Breast epithelium (tissue), 4 donors: ENCODE measurements at regions not wholly inside any gene's neighbourhood (a gene's known extent, or its start where the extent isn't known, plus 50 kb on each side); places are given as distances from the start of the nearest gene placed in this dataset.

ENCODE experiments used
- DNase-seq, 2 donors: peaks; one replicate each; pipeline ENCODE4 v3.0.0-alpha.2; 2019; ENCODE audit warnings: low spot score in 2 of 2
- H3K27ac ChIP-seq, 2 donors: fragments of 200-600 bp; sonication (generic) in 1 of 2; one replicate each; pipeline ENCODE4 v1.5.1; 2016 to 2019; ENCODE audit warnings: mild to moderate bottlenecking in 1 of 2
- H3K27me3 ChIP-seq, 2 donors: fragments of 200-600 bp; sonication (generic) in 1 of 2; one replicate each; pipeline versions ENCODE4 v1.5.1 to v1.6.0; 2017 to 2019; ENCODE audit warnings: control low read depth in 1 of 2, mild to moderate bottlenecking in 1 of 2
- H3K36me3 ChIP-seq: fragments of 200-600 bp; one replicate; pipeline ENCODE4 v1.5.1; 2019
- H3K4me1 ChIP-seq, 2 donors: fragments of 200-600 bp; sonication (generic); one replicate each; pipeline ENCODE4 v1.5.1; 2016 to 2019; ENCODE audit warnings: control low read depth in 1 of 2
- H3K4me3 ChIP-seq, 3 donors: fragments of 200-600 bp; sonication (generic); 1 replicate in 2 of 3; 2 replicates in 1 of 3; pipeline ENCODE4 v1.5.1; 2016 to 2019; ENCODE audit warnings: mild to moderate bottlenecking in 3 of 3, moderate library complexity in 2 of 3
- H3K9me3 ChIP-seq, 2 donors: fragments of 200-600 bp; sonication (generic) in 1 of 2; one replicate each; pipeline ENCODE4 v1.5.1; 2016 to 2019; ENCODE audit warnings: control low read depth in 1 of 2
- CTCF ChIP-seq, 3 donors: fragments of 450-650 bp; IDR thresholded peaks; one replicate each; pipeline ENCODE4 v1.5.1; 2016 to 2017; ENCODE audit warnings: antibody characterized with exemption in 3 of 3, mild to moderate bottlenecking in 3 of 3, moderate library complexity in 3 of 3
- POLR2A ChIP-seq: fragments of 450-650 bp; IDR thresholded peaks from one replicate; pipeline ENCODE4 v1.6.1; 2016; ENCODE audit warnings: antibody characterized with exemption, mild to moderate bottlenecking, moderate library complexity
- POLR2AphosphoS5 ChIP-seq, 3 donors: sonication (generic); formaldehyde crosslinking; IDR thresholded peaks; one replicate each; pipeline ENCODE4 v1.6.1; 2017; ENCODE audit warnings: antibody characterized with exemption in 3 of 3
- intact Hi-C: fragments of 100-400 bp; cut with DNase I; formaldehyde crosslinking; loops from one replicate; pipeline ENCODE4 v1.15.1; 2023; ENCODE audit warnings: low total_unique reads

GRCh38 chr22:26902401-26903029 lies 245.1 kb downstream of the MIAT start:
- TF ChIP-seq CTCF (IDR thresholded peaks at IDR 0.05) (no peak), POLR2AphosphoS5 (IDR thresholded peaks at IDR 0.05) (no peak), POLR2A (no peak)
- H3K36me3 ChIP-seq = no peaks in the 10 kb centered on the region
- H3K4me3 ChIP-seq = peak overlapping the region in 1 of 3 donors; percentile 12

GRCh38 chr22:26903030-26903856 lies 245.9 kb downstream of the MIAT start:
- DNase-seq = no peak
- H3K4me3 ChIP-seq = peak overlapping the region in 2 of 3 donors; percentile 12 to 25
- H3K4me1 ChIP-seq = no peaks in the 10 kb centered on the region
- TF ChIP-seq POLR2A (no peak), CTCF (IDR thresholded peaks at IDR 0.05) (no peak), POLR2AphosphoS5 (IDR thresholded peaks at IDR 0.05) (no peak)
- H3K27me3 ChIP-seq = no peaks in the 10 kb centered on the region
- intact Hi-C loops = no loop called here
- no peak overlapping the region for H3K27ac ChIP-seq
- no peaks in the 10 kb centered on the region for H3K9me3 ChIP-seq
- H3K36me3 ChIP-seq = no peaks in the 10 kb centered on the region

More at GRCh38 chr22:26902401-26903029, 245.1 kb downstream of the MIAT start:
- H3K4me1 ChIP-seq = no peaks in the 10 kb centered on the region
- no peaks in the 10 kb centered on the region for H3K9me3 ChIP-seq
- intact Hi-C loops = no loop called here
- DNase-seq = no peak
- no peak overlapping the region for H3K27ac ChIP-seq
- no peaks in the 10 kb centered on the region for H3K27me3 ChIP-seq

GRCh38 chr22:26904483-26904882 lies 247.1 kb downstream of the MIAT start:
- Histone ChIP-seq H3K27me3 (no peaks in the 10 kb centered on the region), H3K36me3 (no peaks in the 10 kb centered on the region), H3K4me1 (no peaks in the 10 kb centered on the region), H3K9me3 (no peaks in the 10 kb centered on the region), H3K4me3 (no peak overlapping the region), H3K27ac (no peak overlapping the region)
- TF ChIP-seq POLR2AphosphoS5 (IDR thresholded peaks at IDR 0.05) (no peak), POLR2A (no peak), CTCF (IDR thresholded peaks at IDR 0.05) (no peak)
- DNase-seq = no peak
- intact Hi-C loops = no loop called here

- TF ChIP-seq CTCF (IDR thresholded peaks at IDR 0.05) = no peak
- TF ChIP-seq POLR2A = no peak
- no peak for TF ChIP-seq POLR2AphosphoS5 (IDR thresholded peaks at IDR 0.05)
- H3K4me1 ChIP-seq = no peaks in the 10 kb centered on the region
- H3K27ac ChIP-seq = no peak overlapping the region
- no peaks in the 10 kb centered on the region for H3K9me3 ChIP-seq
- H3K36me3 ChIP-seq = no peaks in the 10 kb centered on the region
- DNase-seq = no peak
- H3K4me3 ChIP-seq = no peak overlapping the region
- H3K27me3 ChIP-seq = no peaks in the 10 kb centered on the region
- intact Hi-C loops = no loop called here
Measured at GRCh38 chr22:26905076-26905475, 247.7 kb downstream of the MIAT start.

- no peaks in the 10 kb centered on the region for H3K9me3 ChIP-seq
- no peak for DNase-seq
- H3K27ac ChIP-seq = no peak overlapping the region
- no peak overlapping the region for H3K4me3 ChIP-seq
- no peaks in the 10 kb centered on the region for H3K27me3 ChIP-seq
- no peaks in the 10 kb centered on the region for H3K4me1 ChIP-seq
- TF ChIP-seq POLR2AphosphoS5 (IDR thresholded peaks at IDR 0.05) (no peak), CTCF (IDR thresholded peaks at IDR 0.05) (no peak), POLR2A (no peak)
- intact Hi-C loops = no loop called here
- no peaks in the 10 kb centered on the region for H3K36me3 ChIP-seq
Measured at GRCh38 chr22:26905640-26906039, 248.3 kb downstream of the MIAT start.
